Fibroblast of mammary gland (primary cell): ENCODE measurements at regions not wholly inside any gene's neighbourhood (a gene's known extent, or its start where the extent isn't known, plus 50 kb on each side); places are given as distances from the start of the nearest gene placed in this dataset.

Source experiments
- DNase-seq: peaks from one replicate; pipeline ENCODE4 v3.0.0-alpha.2; 2010; ENCODE audit warnings: low read depth
- H3K4me3 ChIP-seq: 2 replicates; pipeline ENCODE4 v1.5.1; 2011; ENCODE audit warnings: low read depth, mild to moderate bottlenecking, low read length, moderate library complexity; ENCODE audit not compliant: control insufficient read depth
- TF ChIP-seq, protein P1 (sequence below): conservative IDR thresholded peaks from 2 replicates; pipeline ENCODE4 v1.5.1; 2011; ENCODE audit warnings: low read depth, low read length, inconsistent platforms; ENCODE audit not compliant: control insufficient read depth, insufficient read depth

GRCh38 chr1:5161372-5161771 lies 507.0 kb downstream of the AJAP1 start:
- no peak overlapping the region for H3K4me3 ChIP-seq
- no peak for DNase-seq
- TF ChIP-seq, protein P1, sequence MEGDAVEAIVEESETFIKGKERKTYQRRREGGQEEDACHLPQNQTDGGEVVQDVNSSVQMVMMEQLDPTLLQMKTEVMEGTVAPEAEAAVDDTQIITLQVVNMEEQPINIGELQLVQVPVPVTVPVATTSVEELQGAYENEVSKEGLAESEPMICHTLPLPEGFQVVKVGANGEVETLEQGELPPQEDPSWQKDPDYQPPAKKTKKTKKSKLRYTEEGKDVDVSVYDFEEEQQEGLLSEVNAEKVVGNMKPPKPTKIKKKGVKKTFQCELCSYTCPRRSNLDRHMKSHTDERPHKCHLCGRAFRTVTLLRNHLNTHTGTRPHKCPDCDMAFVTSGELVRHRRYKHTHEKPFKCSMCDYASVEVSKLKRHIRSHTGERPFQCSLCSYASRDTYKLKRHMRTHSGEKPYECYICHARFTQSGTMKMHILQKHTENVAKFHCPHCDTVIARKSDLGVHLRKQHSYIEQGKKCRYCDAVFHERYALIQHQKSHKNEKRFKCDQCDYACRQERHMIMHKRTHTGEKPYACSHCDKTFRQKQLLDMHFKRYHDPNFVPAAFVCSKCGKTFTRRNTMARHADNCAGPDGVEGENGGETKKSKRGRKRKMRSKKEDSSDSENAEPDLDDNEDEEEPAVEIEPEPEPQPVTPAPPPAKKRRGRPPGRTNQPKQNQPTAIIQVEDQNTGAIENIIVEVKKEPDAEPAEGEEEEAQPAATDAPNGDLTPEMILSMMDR, result no peak

DNA sequence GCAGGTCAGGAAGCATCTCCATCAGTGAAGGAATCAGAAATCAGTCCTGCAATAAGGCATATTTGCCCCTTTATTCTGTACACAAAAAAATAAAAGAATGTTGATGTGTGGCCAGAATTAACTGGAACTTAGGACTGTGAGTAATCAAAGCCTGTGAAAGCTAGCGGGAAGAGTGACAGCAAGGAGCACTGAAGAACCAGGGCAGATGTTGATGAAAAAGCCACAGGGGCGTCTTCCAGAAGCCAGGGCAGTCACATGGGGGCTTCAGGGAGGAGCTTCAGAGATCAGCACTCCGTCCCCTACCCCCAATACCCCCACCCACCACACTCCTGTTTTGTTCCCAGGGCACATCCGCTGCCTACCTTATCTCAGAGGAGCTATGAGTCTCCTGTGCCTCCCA lies 502.8 kb downstream of the AJAP1 start:
- no peak for DNase-seq
- no peak overlapping the region for H3K4me3 ChIP-seq
- TF ChIP-seq, protein P1, result no peak

GRCh38 chr1:5156416-5157120 lies 502.2 kb downstream of the AJAP1 start:
- TF ChIP-seq, protein P1, result no peak
- no peak overlapping the region for H3K4me3 ChIP-seq
- DNase-seq, result no peak

- no peak for DNase-seq
- H3K4me3 ChIP-seq, result no peak overlapping the region
Measured at GRCh38 chr1:5151511-5151910, 497.1 kb downstream of the AJAP1 start.

GRCh38 chr1:5150191-5150590 lies 495.8 kb downstream of the AJAP1 start:
- DNase-seq, result no peak
- TF ChIP-seq, protein P1, result no peak
- no peak overlapping the region for H3K4me3 ChIP-seq

More at GRCh38 chr1:5151511-5151910, 497.1 kb downstream of the AJAP1 start:
- TF ChIP-seq, protein P1, result no peak

GRCh38 chr1:5147806-5148205 lies 493.4 kb downstream of the AJAP1 start:
- H3K4me3 ChIP-seq, result no peak overlapping the region
- TF ChIP-seq, protein P1, result no peak
- DNase-seq, result no peak

DNA sequence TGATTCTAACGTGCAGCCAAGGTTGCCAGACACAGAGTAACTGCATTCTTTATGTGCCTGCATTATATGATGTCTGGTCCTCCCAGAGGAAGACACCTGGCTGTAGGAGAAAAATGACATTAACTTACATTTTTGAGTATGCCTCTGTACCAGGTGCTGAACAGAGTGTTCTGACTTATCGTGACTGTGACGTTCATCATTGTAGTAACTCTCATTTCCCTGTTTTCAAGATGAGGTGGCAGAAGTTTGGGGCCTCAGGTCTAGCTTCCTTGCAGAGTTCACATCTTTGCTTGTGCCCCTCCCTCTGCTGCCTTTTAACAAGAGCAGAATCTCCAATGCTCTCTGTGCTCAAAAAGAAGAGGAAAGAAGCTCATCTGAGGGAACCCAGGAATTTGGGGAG lies 488.0 kb downstream of the AJAP1 start:
- no peak for DNase-seq
- H3K4me3 ChIP-seq, result no peak overlapping the region
- TF ChIP-seq, protein P1, result no peak
